ENCODE measurements at regions not wholly inside any gene's neighbourhood (a gene's known extent, or its start where the extent isn't known, plus 50 kb on each side); places are given as distances from the start of the nearest gene placed in this dataset.

- Histone ChIP-seq H3K27me3 (ENCODE audit: insufficient read depth, low read depth, severe bottlenecking) (no peaks in the 10 kb centered on the region), H3K27ac (no peak overlapping the region), H3K9me3 (ENCODE audit: severe bottlenecking) (peaks cover 5% of the 10 kb centered on the region), H3K4me3 (ENCODE audit: low read depth, low read length) (no peak overlapping the region), H3K36me3 (no peaks in the 10 kb centered on the region)
- no peak for TF ChIP-seq CTCF (IDR thresholded peaks at IDR 0.05; ENCODE audit: low read depth, low read length)
- DNase-seq, result no peak
Measured at GRCh38 chr1:221053889-221054288, 174.6 kb downstream of the HLX start.

GRCh38 chr1:221059506-221059905 lies 180.3 kb downstream of the HLX start:
- Histone ChIP-seq H3K9me3 (ENCODE audit: severe bottlenecking) (no peaks in the 10 kb centered on the region), H3K27ac (no peak overlapping the region), H3K36me3 (no peaks in the 10 kb centered on the region), H3K27me3 (ENCODE audit: insufficient read depth, low read depth, severe bottlenecking) (no peaks in the 10 kb centered on the region), H3K4me3 (ENCODE audit: low read depth, low read length) (no peak overlapping the region)
- DNase-seq, result no peak
- TF ChIP-seq CTCF (IDR thresholded peaks at IDR 0.05; ENCODE audit: low read depth, low read length), result no peak

- no peaks in the 10 kb centered on the region for H3K36me3 ChIP-seq
- no peaks in the 10 kb centered on the region for H3K27me3 ChIP-seq (ENCODE audit: insufficient read depth, low read depth, severe bottlenecking)
- DNase-seq, result no peak
- no peak overlapping the region for H3K27ac ChIP-seq
- H3K9me3 ChIP-seq (ENCODE audit: severe bottlenecking), result no peaks in the 10 kb centered on the region
- TF ChIP-seq CTCF (IDR thresholded peaks at IDR 0.05; ENCODE audit: low read depth, low read length), result no peak
- H3K4me3 ChIP-seq (ENCODE audit: low read depth, low read length), result no peak overlapping the region
Measured at GRCh38 chr1:221063651-221064050, 184.4 kb downstream of the HLX start.

GRCh38 chr1:221066351-221067001 lies 187.2 kb downstream of the HLX start:
- no peak for DNase-seq
- Histone ChIP-seq H3K27me3 (ENCODE audit: insufficient read depth, low read depth, severe bottlenecking) (no peaks in the 10 kb centered on the region), H3K27ac (no peak overlapping the region), H3K9me3 (ENCODE audit: severe bottlenecking) (no peaks in the 10 kb centered on the region), H3K4me3 (ENCODE audit: low read depth, low read length) (no peak overlapping the region), H3K36me3 (no peaks in the 10 kb centered on the region)
- no peak for TF ChIP-seq CTCF (IDR thresholded peaks at IDR 0.05; ENCODE audit: low read depth, low read length)

DNA sequence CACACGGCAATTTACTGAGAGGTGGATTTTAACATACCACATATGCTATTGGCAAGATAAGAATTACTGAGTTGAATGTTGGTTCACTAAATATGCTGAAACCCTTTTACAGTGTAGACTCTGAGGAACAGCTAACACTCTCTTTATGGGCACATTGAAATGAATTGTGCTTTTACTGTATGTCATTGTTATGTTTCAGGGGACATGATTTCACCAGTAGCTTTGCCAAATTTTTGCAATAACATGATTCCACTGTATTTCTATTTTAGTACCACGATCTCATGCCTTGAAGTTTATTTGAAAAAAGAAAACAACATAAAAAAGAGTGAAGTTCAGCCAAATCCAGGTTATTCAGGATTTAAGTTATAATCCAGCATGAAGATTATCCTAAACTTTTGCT lies 188.5 kb downstream of the HLX start:
- no peak overlapping the region for H3K27ac ChIP-seq

More for the DNA sequence above, 188.5 kb downstream of the HLX start:
- Histone ChIP-seq H3K36me3 (no peaks in the 10 kb centered on the region), H3K4me3 (ENCODE audit: low read depth, low read length) (no peak overlapping the region), H3K9me3 (ENCODE audit: severe bottlenecking) (no peaks in the 10 kb centered on the region), H3K27me3 (ENCODE audit: insufficient read depth, low read depth, severe bottlenecking) (no peaks in the 10 kb centered on the region)
- TF ChIP-seq CTCF (IDR thresholded peaks at IDR 0.05; ENCODE audit: low read depth, low read length), result no peak
- no peak for DNase-seq
